Endodermal cell (in vitro differentiated cells): ENCODE measurements at regions not wholly inside any gene's neighbourhood (a gene's known extent, or its start where the extent isn't known, plus 50 kb on each side); places are given as distances from the start of the nearest gene placed in this dataset.

ENCODE experiments used
- DNase-seq: peaks from one replicate; pipeline ENCODE4 v3.0.0-alpha.2; 2017
- H3K27ac ChIP-seq: 2 replicates; pipeline ENCODE4 v1.5.1; 2013; ENCODE audit warnings: mild to moderate bottlenecking, low read depth, low read length, moderate library complexity
- H3K27me3 ChIP-seq: 2 replicates; pipeline ENCODE4 v1.6.1; 2013; ENCODE audit warnings: mild to moderate bottlenecking, low read length, moderate library complexity; ENCODE audit not compliant: insufficient read depth, control insufficient read depth, poor library complexity, severe bottlenecking
- H3K36me3 ChIP-seq: 2 replicates; pipeline ENCODE4 v1.7.0; 2013; ENCODE audit warnings: mild to moderate bottlenecking, low read length, moderate library complexity; ENCODE audit not compliant: control insufficient read depth, insufficient read depth
- H3K4me1 ChIP-seq: one replicate; pipeline ENCODE4 v1.7.0; 2013; ENCODE audit warnings: low read length; ENCODE audit not compliant: control insufficient read depth, insufficient read depth
- H3K4me3 ChIP-seq: 2 replicates; pipeline ENCODE4 v1.5.1; 2013; ENCODE audit warnings: mild to moderate bottlenecking, low read length, moderate library complexity
- H3K9ac ChIP-seq: 2 replicates; pipeline ENCODE4 v1.6.1; 2013; ENCODE audit warnings: mild to moderate bottlenecking, low read length, moderate library complexity; ENCODE audit not compliant: poor library complexity, severe bottlenecking; ENCODE audit errors: extremely low read depth
- H3K9me3 ChIP-seq: 2 replicates; pipeline ENCODE4 v1.6.1; 2013; ENCODE audit warnings: mild to moderate bottlenecking, low read length, moderate library complexity; ENCODE audit not compliant: control insufficient read depth
- H3K27ac Mint-ChIP-seq: 2 replicates; pipeline ENCODE4 v1.8.0; 2020; ENCODE audit warnings: mixed read lengths
- H3K27me3 Mint-ChIP-seq: 2 replicates; pipeline ENCODE4 v1.8.0; 2021; ENCODE audit warnings: mild to moderate bottlenecking, mixed read lengths; ENCODE audit not compliant: insufficient read depth
- H3K36me3 Mint-ChIP-seq: 2 replicates; pipeline ENCODE4 v1.8.0; 2020; ENCODE audit warnings: low read depth, mixed read lengths
- H3K4me1 Mint-ChIP-seq: 2 replicates; pipeline ENCODE4 v1.8.0; 2020; ENCODE audit warnings: mixed read lengths
- H3K4me3 Mint-ChIP-seq: 2 replicates; pipeline ENCODE4 v1.8.0; 2020; ENCODE audit warnings: mild to moderate bottlenecking, moderate library complexity, mixed read lengths
- H3K9me3 Mint-ChIP-seq: 2 replicates; pipeline ENCODE4 v1.8.0; 2020; ENCODE audit warnings: mild to moderate bottlenecking, mixed read lengths
- CTCF ChIP-seq: fragments of 200-600 bp; sonication (generic); conservative IDR thresholded peaks from 2 replicates; pipeline ENCODE4 v1.5.0; 2021; ENCODE audit warnings: antibody characterized with exemption, mild to moderate bottlenecking
- WGBS, 2 experiments: methylation state at CpG; one replicate each; pipeline versions ENCODE4 v1.1.5 to v1.1.7; 2013; ENCODE audit warnings: missing lambda C conversion rate in 2 of 2, mixed read lengths in 1 of 2; ENCODE audit not compliant: insufficient coverage in 1 of 2, insufficient read length in 1 of 2; 5-methylcytosine and 5-hydroxymethylcytosine counted together

DNA sequence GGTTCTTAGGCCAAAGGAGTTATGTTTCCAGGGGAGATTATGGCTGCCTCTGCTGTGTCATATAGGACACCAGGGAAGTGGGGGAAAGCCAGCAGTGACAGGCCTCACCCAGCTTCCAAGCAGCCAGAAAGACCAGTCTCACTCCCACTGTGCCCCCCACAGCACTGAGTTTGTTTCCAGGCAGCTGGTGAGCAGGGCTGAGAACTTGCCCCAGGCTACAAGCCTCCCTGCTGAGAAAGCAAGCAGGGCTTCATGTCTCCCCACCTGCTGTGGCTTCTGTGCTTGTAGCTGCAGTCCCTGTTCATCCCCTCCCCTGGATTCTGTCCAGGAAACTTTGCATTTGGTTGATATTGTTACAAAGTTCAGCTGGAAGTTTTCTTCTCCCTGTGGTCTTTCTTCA is 376.3 kb downstream of the PDCD6IP start:
- Histone ChIP-seq H3K36me3 (no peaks in the 10 kb centered on the region), H3K4me3 (no peak overlapping the region), H3K9ac (no peak overlapping the region), H3K4me1 (no peaks in the 10 kb centered on the region), H3K27ac (no peak overlapping the region), H3K9me3 (no peaks in the 10 kb centered on the region), H3K27me3 (no peaks in the 10 kb centered on the region)
- no peak for TF ChIP-seq CTCF
- Mint-ChIP-seq H3K4me1 (peaks cover 16% of the 10 kb centered on the region), H3K9me3 (peaks cover 4% of the 10 kb centered on the region), H3K36me3 (no peaks in the 10 kb centered on the region), H3K4me3 (no peak overlapping the region), H3K27me3 (no peaks in the 10 kb centered on the region), H3K27ac (no peak overlapping the region)
- DNase-seq = no peak

DNA sequence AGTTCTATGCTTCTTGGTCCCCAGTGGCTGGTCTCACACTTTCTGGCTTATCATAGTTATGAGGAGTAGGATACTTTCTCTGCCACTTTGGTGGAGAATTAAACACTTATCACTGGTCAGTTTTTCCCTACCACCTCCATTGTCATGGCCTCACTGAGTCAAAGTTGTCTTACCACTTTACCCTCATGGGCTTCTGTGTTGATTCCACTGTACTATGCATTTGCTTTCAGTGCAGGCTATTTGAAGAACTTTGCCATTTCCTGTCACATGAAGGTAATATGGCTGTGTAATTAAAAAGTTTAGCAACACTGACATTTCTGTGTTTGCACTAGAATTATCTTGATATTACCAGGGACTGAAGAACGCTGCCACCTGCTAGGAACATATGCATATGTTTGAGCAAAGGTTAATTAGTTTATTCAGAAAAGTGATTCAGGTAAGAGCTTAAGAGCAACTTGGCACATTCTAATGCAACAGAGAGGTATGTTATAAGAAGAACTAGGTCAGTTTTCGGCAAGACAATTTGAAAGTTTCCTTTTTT is 377.3 kb downstream of the PDCD6IP start:
- Mint-ChIP-seq H3K9me3 (peaks cover 4% of the 10 kb centered on the region), H3K27ac (no peak overlapping the region), H3K4me3 (no peak overlapping the region), H3K4me1 (peaks cover 16% of the 10 kb centered on the region), H3K27me3 (no peaks in the 10 kb centered on the region), H3K36me3 (no peaks in the 10 kb centered on the region)
- Histone ChIP-seq H3K27ac (no peak overlapping the region), H3K4me1 (no peaks in the 10 kb centered on the region), H3K9me3 (no peaks in the 10 kb centered on the region), H3K27me3 (no peaks in the 10 kb centered on the region), H3K9ac (no peak overlapping the region), H3K4me3 (no peak overlapping the region), H3K36me3 (no peaks in the 10 kb centered on the region)
- no peak for TF ChIP-seq CTCF
- 62 to 78% methylated on average over 1 to 2 of the region's 2 CpGs for WGBS, 2 experiments
- DNase-seq = no peak

- peaks cover 4% of the 10 kb centered on the region for H3K9me3 Mint-ChIP-seq
- peaks cover 16% of the 10 kb centered on the region for H3K4me1 Mint-ChIP-seq
- Histone ChIP-seq H3K36me3 (no peaks in the 10 kb centered on the region), H3K9me3 (no peaks in the 10 kb centered on the region), H3K9ac (no peak overlapping the region), H3K27me3 (no peaks in the 10 kb centered on the region), H3K4me3 (no peak overlapping the region), H3K4me1 (no peaks in the 10 kb centered on the region), H3K27ac (no peak overlapping the region)
- H3K27ac Mint-ChIP-seq = no peak overlapping the region
- no peaks in the 10 kb centered on the region for H3K36me3 Mint-ChIP-seq
- H3K4me3 Mint-ChIP-seq = no peak overlapping the region
- H3K27me3 Mint-ChIP-seq = no peaks in the 10 kb centered on the region
- no peak for DNase-seq
- TF ChIP-seq CTCF = no peak
These were observed 378.3 kb downstream of the PDCD6IP start for GRCh38 chr3:34176723-34177122.
